Right kidney (tissue), 1 donor: ENCODE measurements at regions not wholly inside any gene's neighbourhood (a gene's known extent, or its start where the extent isn't known, plus 50 kb on each side); places are given as distances from the start of the nearest gene placed in this dataset.
"Not testable (repeated sequence)": the region's sequence is repeated elsewhere in the genome, so short reads cannot be mapped to it uniquely, and the experiment has no call there.

Experiments
- DNase-seq: peaks from one replicate; pipeline ENCODE4 v3.0.0-alpha.2; 2016

DNA sequence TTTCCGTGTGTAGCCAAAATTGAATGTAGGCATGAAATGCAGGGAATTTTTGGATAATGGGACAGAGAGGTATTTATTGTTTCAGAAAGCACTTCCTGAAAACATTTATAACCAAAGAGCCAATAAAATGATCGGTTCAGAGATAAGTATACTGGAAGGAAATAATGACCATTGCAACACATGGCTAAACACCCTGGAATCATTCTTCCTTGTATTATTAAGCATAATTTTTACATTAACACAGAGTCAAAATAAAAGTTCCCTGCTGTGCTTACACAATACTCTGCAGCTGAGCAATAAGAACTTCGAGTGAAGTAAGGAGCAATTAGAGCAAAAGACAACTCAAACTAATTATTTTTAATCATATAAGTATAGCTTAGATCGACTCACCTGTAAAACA is 648.3 kb downstream of the TNS3 start:
- DNase-seq, result no peak

DNA sequence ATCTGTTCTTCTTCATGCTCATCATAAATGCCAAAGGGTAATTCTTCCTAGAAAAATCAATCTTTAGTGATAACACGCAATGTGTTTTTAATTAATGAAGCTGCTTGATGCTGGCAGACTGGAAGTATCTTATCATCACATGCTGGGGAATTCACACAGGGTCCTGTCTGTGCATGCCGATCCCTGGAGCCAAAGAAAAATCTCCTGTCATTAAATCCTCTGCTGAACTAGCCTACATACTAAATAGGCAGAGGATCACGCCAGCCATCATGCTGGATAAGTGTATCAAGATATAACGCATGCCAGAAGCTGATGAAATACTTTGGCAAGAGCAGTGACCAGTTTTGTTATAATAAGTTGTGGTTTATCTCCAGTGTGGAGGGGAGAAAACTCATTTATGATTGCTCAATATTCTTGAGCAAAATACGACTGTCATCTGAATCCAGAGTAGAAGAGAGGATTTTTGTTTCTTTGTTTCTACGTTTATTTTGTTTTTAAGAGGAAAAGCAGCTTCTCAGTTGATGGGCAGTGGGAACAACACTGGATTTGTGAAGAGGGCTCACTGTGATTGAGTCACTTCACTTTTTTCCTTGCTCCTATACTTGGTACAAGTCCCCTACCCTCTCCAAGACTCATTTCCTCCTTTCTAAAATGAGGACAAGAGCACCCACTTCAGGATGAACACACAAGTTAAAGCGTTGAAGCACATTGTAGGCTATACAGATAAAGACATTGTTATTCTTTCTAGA is 649.1 kb downstream of the TNS3 start:
- no peak for DNase-seq

DNA sequence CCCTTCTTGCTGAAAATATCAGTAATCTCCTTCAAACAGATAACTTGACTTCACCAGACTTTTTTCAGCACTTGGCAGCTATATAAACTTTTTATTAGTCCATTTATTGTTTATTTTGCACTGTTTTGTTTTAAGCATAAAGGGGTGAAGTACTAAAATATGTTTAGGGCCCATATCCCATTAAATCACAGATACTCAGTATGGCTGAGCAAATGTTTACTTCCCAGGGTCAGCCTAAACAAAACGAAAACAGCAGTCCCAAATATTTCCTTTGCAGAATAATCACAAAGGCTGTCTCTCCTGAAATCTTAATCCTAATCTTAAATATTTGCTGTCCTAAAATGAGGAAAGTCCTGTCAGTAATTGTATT is 649.6 kb downstream of the TNS3 start:
- no peak for DNase-seq

DNA sequence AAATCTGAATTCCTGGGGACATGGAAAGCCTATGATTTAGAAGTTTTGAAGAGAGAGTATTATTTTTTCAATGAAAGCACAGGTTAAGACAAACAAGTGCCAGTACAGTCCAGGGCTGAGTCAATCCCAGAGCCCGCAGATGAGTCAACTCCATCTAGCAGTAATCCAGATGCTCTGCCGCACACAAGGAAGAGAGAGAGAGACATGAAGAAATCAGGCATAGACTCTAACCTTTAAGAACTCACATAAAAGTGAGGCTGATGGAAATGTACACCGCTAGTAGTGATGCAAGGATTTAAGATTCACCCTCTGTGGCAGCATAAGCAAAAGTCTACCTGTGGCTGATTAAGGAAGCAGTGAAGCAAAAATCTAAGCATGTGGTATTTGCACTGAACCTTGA is 651.5 kb downstream of the TNS3 start:
- no peak for DNase-seq

DNA sequence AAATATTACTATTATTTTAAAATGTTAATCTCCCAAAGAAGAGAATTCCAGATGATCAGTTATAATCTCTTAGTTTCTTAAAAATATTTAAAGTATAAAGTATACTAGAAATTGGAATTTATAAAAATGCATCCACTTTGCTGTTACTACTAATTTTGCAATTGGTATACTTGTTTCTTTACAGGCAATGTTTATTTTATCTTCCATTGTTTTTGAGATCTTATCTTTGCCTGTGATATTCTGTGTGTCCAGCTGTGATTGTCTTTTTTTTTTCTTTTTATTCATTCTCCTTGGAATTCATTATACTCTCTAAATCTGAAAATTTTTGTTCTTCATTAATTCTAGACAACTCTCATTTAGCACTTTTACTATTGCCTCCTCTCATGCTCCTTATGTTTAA is 652.6 kb downstream of the TNS3 start:
- DNase-seq, result no peak

DNA sequence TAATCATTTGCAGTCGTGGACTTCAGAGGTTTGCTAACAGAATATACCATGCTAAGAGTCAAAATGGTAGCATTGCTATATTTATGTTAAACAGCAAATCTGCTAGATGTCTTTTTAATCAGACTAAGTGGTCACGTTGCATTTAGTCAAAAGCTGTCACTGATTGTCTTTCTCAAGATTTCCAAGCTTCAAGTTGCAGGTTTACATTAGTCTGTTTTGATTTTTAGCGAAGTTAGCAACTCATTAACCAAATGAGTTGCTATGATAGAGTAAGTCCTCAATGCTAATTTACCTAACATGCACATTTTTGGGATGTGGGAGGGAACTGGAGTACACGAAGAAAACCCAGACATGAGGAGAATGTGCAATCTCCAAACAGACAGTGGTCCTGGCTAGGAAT is 653.2 kb downstream of the TNS3 start:
- DNase-seq, result no peak

DNA sequence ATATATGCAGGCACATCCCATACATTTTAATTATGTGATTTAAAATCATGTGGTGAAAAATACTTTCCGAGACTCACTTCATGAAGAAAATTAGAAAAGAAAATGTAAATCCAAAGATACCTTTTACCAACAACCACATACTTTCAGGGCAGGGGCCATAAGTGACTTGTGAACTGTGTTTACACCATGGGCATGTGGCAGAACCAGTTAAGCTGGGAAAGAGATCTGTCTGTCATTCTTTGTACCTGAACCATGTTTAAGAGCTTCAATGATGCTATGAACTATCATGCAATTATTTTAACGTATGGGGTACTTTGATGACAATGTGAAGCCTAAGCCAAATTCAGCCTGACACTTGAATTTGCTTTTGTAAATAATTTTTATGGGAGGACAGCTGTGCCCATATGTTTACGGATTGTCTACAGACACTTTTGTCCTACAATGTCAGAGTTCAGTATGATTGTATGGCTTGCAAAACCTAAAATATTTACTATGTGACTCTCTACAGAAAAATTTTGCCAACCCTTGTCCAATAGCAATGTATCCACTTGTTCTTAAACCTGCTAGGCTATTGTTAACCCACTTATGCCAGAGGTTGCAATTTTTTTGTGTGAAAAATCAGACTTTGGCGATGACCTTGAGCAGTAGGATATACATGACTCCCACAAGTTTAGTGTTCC is 654.6 kb downstream of the TNS3 start:
- no peak for DNase-seq

DNA sequence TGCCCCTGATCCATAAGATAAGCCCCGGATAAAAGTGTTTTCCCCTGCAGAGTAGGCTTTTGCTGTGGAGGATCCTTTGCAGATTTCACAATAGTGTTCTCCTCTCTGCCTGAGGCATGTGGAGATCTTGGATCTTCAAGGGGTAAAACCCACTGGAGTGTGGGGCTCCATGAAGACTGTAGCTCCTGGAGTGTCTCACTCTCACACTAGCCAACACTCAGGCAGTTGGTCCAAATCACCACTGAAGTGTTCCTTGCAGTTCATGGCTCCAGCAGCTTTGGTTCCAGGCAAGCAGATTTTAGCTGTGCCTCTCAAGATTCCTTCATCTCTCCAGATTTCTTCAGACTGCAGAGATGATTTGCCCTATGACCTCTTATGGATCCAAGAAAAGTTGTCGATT is 665.3 kb downstream of the TNS3 start:
- DNase-seq, result no peak

DNA sequence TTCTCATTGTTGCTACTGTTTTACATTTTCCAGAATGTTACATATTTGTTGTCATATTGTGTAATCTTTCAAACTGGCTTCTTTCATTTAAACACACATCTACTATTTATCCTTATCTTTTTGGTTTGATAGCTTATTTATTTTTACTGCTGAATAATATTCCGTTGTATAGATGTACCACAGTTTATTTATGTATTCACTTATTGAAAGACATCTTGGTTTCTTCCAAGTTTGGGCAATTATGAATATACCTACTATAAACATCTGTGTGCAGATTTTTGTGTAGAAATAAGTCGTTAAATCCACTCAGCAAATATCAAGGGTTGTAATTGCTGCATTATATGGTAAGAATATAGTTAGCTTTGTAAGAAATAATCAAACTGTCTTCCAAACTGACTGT is 669.2 kb downstream of the TNS3 start:
- no peak for DNase-seq

DNA sequence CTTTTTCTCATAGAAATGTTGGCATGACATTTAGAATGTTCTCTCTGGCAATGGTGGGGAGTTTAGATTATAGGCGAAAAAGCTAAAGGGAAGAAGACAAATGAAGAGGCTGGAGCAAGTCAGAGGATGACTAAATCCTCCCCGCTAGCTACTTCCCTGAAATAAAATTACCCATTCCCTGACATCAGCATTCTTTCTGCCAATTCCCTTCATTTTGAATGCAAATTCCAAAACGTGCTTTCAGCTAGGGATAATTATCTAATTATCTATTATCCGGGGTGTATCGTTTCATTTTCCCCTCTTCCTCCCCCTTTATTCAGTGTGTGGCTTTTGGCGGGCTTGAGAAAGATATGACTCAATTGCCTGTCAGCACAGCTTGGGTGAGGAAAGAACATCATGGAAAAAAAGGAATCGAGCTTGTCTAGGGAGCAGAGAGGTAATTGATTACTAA is 672.3 kb downstream of the TNS3 start:
- no peak for DNase-seq

DNA sequence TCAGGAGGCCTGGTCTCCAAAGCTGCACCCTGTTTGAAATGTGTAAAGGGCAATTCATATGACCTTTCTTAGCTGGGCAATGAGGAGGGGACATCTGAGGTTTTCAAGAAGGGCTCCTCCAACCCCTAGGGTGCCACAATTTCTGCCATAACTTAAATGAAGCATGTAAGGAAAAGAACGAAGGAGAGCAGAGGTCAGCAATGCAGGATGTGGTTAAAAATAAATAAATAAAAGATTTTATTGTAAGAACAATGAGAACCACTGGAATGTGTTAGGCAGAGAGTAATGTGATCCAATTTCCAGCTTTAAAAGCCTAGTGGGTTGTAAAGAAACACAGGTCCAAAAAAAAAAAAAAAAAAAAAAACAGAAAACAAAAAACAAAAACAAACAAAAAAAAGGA is 673.1 kb downstream of the TNS3 start:
- DNase-seq, result no peak

DNA sequence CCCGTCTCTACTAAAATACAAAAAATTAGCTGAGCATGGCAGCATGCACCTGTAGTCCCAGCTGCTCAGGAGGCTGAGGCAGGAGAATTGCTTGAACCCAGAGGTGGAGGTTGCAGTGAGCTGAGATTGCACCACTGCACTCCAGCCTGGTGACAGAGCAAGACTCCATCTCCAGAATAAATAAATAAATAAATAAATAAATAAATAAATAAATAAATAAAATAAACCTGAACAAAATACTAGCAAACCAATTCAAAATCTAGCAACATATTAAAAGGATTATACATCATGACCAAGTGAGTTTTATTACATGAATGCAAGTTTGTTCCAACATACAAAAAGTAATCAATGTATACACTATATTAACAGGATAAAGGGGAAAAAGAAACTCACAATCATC is 677.4 kb downstream of the TNS3 start:
- not testable (repeated sequence) for DNase-seq

DNA sequence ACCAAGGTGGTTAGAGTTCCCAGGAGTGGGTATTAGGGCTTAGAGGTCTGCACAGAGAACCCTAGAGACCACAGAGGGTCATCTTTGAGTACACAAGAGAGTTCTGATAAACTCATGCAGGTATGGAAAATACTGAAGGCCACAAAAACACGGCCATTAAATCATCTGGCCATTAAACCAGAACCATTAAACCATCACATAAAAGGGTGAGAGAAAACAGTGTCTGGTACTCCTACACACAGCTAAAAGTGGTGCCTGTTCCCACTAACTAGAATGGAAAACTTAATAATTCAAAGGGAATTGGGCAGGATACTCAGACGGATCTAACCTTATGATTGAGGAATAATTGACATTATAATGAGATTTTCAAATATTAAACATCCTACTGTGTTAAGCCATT is 679.4 kb downstream of the TNS3 start:
- no peak for DNase-seq

DNA sequence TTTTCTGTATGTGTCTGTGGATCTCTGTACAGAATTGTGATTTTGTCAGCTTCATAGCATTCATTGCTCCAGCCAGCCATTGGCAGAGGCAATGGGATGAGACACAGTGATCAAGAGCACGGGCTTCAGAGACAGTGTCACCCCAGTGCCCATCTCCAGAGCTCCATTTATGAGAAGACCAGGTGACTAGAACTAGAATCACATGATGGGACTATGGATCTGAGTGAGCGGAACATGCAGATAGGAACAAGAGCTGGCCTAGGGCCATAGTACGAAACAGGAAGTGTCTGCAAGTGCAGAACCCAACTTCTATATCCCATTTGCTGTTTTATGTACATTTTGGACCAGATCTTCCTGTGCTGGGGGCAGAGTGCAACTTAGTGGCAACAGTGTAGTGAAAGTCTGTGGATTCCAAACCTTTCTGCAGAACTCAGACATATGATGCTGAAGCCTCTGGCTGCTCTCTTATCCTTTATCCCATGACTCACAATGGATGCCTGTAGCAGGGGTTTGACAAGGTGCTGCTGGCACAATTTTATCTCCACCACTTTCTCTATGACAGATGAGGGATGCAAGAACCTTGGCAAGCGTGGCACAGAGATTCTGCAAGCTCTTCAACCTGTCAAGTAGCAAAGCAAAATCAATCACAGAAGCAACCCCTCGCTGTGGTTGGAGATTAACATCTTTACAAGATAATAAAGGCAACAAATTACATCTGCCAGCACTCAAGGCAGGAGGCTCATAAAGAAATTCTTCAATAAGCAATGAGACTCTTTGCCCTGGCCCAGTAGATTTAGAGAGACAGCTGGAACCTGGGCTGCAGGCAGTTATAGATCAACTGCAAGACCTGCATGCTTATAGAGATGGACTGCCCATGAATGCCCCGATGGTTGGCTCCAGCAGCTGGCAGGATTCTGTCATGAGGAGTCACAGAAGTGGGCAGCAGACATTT is 681.3 kb downstream of the TNS3 start:
- no peak for DNase-seq

DNA sequence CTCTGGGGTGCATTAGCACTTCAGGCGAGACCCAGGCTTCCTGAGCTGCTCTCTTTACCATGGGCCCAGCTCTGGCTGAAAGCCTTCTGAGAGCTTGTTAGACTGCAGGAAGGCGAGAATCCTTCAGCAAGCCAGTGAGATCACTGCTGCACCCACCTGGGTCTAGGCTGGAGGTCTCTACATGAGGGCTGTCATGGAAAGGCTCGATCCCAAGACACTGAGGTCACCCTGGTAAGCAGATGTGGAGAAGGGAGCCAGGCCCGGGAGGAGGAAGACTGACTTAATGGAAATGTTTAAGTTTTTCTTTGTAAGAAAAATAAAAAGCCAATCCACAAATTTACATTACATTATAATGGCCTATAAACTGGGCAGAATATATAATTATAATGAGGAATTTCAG is 684.5 kb downstream of the TNS3 start:
- DNase-seq, result no peak

DNA sequence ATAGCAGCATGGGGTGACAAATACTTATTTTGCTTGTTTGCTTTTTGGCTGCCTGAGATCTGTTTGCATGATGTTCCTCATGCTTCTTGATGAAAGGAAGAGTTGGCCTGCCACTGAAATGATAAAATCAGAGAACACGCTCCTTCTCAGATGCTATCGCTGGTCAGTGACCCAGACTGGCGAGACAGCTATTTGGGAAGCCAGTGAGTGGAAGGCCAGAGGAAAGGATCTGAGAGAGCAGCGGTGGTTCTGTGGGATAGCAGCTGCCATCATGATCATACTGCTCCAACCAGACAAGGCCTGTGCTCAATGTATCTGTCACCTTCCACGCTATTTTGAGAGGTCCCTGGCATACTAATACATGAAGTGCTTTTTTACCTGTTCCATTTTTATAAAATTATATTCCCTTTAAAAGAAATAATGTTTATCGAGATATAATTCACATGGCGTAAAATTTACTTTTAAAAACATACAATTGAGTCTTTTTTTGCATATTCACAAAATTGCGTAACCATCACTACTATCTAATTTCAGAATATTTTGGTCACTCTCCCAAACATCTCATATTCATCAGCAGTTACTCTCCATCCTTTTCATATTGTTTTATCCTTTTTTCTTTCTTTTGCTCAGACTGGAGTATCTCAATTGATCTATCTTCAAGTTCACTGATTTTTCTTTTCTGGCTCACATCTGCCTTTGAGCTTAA is 695.1 kb downstream of the TNS3 start:
- no peak for DNase-seq

DNA sequence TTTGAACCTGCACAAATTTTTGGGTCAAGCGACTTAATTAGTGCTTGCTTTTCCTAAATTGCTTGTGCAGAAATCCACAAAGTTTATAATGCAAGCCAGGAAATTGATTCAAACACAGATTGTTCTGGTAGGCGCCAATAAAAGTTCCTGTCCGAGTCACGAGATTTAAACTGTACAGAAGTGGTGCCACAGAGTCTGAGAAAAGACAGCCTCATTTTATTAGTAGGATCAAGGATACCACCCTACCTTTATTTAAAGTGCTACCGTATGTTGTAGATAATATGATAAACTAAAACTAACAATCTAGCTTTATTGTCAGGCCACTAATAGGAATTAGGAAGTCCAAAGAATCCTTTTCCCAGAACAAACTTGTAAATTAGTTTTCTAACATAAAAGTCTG is 696.7 kb downstream of the TNS3 start:
- DNase-seq, result no peak

DNA sequence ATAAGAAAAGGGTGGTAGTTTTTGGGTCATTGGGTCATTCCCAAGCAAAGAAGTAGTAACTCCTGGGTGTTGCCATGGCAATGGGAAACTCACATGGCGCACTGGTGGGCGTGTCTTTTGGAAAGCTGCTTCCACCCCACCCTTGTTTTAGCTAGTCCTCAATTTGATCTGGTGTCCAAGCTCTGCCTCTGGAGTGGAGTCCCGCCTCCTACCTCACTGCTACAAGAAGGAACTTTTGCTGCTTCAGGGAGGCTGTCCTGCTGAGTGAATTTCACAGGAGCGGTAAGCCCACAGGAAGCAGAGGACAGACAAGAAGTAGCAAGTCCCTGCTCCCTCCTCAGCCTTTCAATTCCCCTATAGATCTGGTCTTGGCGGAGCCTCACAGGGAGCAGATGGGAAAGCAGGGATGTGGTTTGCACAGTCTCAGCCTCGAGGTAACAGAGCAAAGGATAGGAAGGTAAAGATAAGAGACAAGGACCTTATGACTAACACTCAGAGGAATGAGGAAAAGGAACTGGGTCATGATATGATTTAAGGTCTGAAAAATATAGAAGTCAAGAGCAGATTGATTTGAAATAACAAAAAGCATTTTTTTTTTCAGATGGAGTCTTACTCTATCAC is 700.3 kb downstream of the TNS3 start:
- no peak for DNase-seq

DNA sequence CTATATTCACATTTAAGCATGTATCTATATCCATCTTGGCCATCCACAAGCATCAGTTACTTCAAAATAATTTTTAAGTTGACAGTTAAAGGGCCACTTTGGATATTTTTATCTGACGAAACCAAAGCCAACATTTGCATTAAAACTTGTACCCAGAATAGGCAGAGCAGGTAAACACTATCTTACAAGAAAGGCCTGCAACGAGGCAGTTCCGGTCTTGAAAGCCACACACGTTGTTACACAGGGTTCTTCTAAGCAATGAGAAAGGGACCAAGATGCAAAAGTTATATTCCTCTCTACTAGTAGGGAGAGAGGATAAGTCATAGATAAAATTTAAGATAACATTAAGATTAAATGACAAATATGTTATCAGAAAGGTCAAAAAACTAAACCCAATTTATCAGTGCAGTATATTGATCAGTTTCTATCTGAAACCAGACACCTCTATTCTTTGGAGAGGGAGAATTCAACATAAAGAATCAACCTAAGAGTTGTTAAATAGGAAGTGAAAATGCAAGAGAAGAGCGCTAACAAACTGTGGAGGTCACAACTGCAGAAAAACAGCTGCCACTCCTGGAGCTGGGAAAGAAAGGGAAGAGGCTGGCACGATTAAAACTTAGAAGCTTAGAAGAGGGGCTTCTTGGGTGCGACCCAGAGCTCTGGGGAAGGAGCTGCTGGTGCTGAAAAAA is 701.3 kb downstream of the TNS3 start:
- DNase-seq, result no peak

DNA sequence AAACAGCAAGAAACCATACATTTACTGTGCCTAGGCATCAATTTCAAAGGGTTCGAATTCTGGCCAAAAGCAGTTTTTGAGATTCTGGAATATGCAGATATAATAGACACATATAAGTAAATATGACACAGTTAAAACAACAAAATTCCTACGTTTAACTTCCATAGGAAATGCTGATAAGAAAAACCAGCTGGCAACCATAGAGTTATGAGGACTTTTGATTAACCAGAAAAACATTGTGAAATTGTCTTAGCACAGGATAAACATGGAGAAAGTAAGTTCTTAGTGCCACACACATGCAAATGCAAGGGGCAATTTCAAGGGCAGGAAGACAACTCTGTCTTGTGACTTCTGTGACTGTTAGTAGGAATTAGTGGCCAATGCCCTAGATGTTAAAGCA is 702.1 kb downstream of the TNS3 start:
- no peak for DNase-seq

DNA sequence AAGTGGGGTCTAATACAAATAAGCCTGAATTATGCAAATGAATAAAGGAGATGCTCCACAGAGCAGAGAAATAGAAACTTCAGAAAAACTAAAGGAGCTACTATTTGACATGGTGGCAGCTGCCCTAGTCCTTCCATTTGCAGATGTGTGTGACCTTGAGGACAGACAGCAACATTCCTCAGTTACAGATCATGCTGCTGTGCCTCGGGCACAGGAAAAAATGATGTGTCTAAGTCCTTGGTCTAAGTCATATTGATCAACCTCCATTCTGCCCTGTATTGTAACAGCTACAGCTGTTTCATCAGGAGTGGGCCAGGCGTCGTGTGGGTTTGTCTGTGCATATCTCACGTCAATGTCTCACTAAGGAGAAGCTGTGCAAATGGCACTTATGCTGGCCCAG is 710.4 kb downstream of the TNS3 start:
- no peak for DNase-seq
